LoVo (cell line): ENCODE measurements at regions not wholly inside any gene's neighbourhood (a gene's known extent, or its start where the extent isn't known, plus 50 kb on each side); places are given as distances from the start of the nearest gene placed in this dataset.
"Not testable (repeated sequence)": the region's sequence is repeated elsewhere in the genome, so short reads cannot be mapped to it uniquely, and the experiment has no call there.

ENCODE experiments used
- DNase-seq: peaks from one replicate; pipeline ENCODE4 v3.0.0-alpha.2; 2016; ENCODE audit warnings: low spot score

- no peak for DNase-seq
These were observed 814.8 kb downstream of the BRD1 start for GRCh38 chr22:49012712-49013395.

GRCh38 chr22:49011769-49012648 is 815.7 kb downstream of the BRD1 start:
- no peak for DNase-seq

GRCh38 chr22:49011379-49011768 is 816.3 kb downstream of the BRD1 start:
- DNase-seq: no peak

GRCh38 chr22:49010901-49011300 is 816.8 kb downstream of the BRD1 start:
- DNase-seq: no peak

GRCh38 chr22:49010070-49010863 is 817.4 kb downstream of the BRD1 start:
- no peak for DNase-seq

GRCh38 chr22:49009359-49010063 is 818.2 kb downstream of the BRD1 start:
- no peak for DNase-seq

- DNase-seq: no peak
These were observed 818.9 kb downstream of the BRD1 start for GRCh38 chr22:49008682-49009235.

- no peak for DNase-seq
These were observed 820.5 kb downstream of the BRD1 start for GRCh38 chr22:49007013-49007653.

- no peak for DNase-seq
These were observed 821.3 kb downstream of the BRD1 start for GRCh38 chr22:49006207-49007012.

- DNase-seq: no peak
These were observed 822.1 kb downstream of the BRD1 start for GRCh38 chr22:49005557-49005956.

- no peak for DNase-seq
These were observed 822.9 kb downstream of the BRD1 start for GRCh38 chr22:49004484-49005399.

GRCh38 chr22:48997605-48998004 is 830.1 kb downstream of the BRD1 start:
- DNase-seq: not testable (repeated sequence)

- DNase-seq: no peak
These were observed 834.0 kb downstream of the BRD1 start for GRCh38 chr22:48993655-48994054.

- no peak for DNase-seq
These were observed 843.0 kb downstream of the BRD1 start for GRCh38 chr22:48984639-48985038.

- no peak for DNase-seq
These were observed 845.3 kb downstream of the BRD1 start for GRCh38 chr22:48982321-48982905.

GRCh38 chr22:48981371-48982061 is 846.2 kb downstream of the BRD1 start:
- DNase-seq: no peak

- DNase-seq: no peak
These were observed 846.8 kb downstream of the BRD1 start for GRCh38 chr22:48980918-48981317.

GRCh38 chr22:48980409-48980808 is 847.3 kb downstream of the BRD1 start:
- no peak for DNase-seq
